HG02973 (cell line): ENCODE measurements at regions not wholly inside any gene's neighbourhood (a gene's known extent, or its start where the extent isn't known, plus 50 kb on each side); places are given as distances from the start of the nearest gene placed in this dataset.

Experiments
- ATAC-seq: cut with Tn5 transposase; IDR thresholded peaks from one replicate; pipeline ENCODE4 v1.9.1; 2021; ENCODE audit warnings: moderate library complexity; ENCODE audit not compliant: unreplicated experiment

- no peak for ATAC-seq
Observed at GRCh38 chr2:16166327-16166981, 226.1 kb downstream of the MYCN start.

- ATAC-seq, result no peak
Observed at GRCh38 chr2:16165518-16166326, 225.4 kb downstream of the MYCN start.

GRCh38 chr2:16162491-16163040 lies 222.2 kb downstream of the MYCN start:
- ATAC-seq, result no peak

- no peak for ATAC-seq
Observed at GRCh38 chr2:16161768-16162490, 221.6 kb downstream of the MYCN start.

- no peak for ATAC-seq
Observed at GRCh38 chr2:16161085-16161565, 220.8 kb downstream of the MYCN start.

GRCh38 chr2:16160281-16161084 lies 220.1 kb downstream of the MYCN start:
- ATAC-seq, result no peak

- no peak for ATAC-seq
Observed at GRCh38 chr2:16156411-16156810, 216.1 kb downstream of the MYCN start.

GRCh38 chr2:16155766-16156165 lies 215.4 kb downstream of the MYCN start:
- ATAC-seq, result no peak

- ATAC-seq, result no peak
Observed at GRCh38 chr2:16155366-16155765, 215.0 kb downstream of the MYCN start.

GRCh38 chr2:16154501-16155280 lies 214.3 kb downstream of the MYCN start:
- no peak for ATAC-seq

GRCh38 chr2:16154061-16154460 lies 213.7 kb downstream of the MYCN start:
- ATAC-seq, result no peak

GRCh38 chr2:16153754-16154035 lies 213.3 kb downstream of the MYCN start:
- ATAC-seq, result no peak

GRCh38 chr2:16152928-16153753 lies 212.8 kb downstream of the MYCN start:
- ATAC-seq, result no peak

GRCh38 chr2:16152071-16152927 lies 211.9 kb downstream of the MYCN start:
- no peak for ATAC-seq

- ATAC-seq, result no peak
Observed at GRCh38 chr2:16151651-16152050, 211.3 kb downstream of the MYCN start.

- ATAC-seq, result no peak
Observed at GRCh38 chr2:16151281-16151570, 210.9 kb downstream of the MYCN start.

- no peak for ATAC-seq
Observed at GRCh38 chr2:16150456-16151280, 210.3 kb downstream of the MYCN start.
